GM18505 (cell line): ENCODE measurements at regions not wholly inside any gene's neighbourhood (a gene's known extent, or its start where the extent isn't known, plus 50 kb on each side); places are given as distances from the start of the nearest gene placed in this dataset.

Experiments
- ATAC-seq: cut with Tn5 transposase; IDR thresholded peaks from one replicate; pipeline ENCODE4 v1.9.1; 2021; ENCODE audit not compliant: unreplicated experiment
- POLR2A ChIP-seq: IDR thresholded peaks from 4 replicates; pipeline ENCODE4 v1.6.1; 2011; ENCODE audit warnings: borderline replicate concordance; ENCODE audit not compliant: insufficient read depth, insufficient read length; ENCODE audit errors: extremely low read depth

- no peak for TF ChIP-seq POLR2A
- ATAC-seq = no peak
Observed at GRCh38 chr3:135440233-135440632, 525.3 kb upstream of the PPP2R3A start.

- no peak for TF ChIP-seq POLR2A
- ATAC-seq = no peak
Observed at GRCh38 chr3:135440746-135441145, 524.8 kb upstream of the PPP2R3A start.

- no peak for TF ChIP-seq POLR2A
- ATAC-seq = no peak
Observed at GRCh38 chr3:135444058-135444457, 521.5 kb upstream of the PPP2R3A start.

- ATAC-seq = no peak
- no peak for TF ChIP-seq POLR2A
Observed at GRCh38 chr3:135447483-135447882, 518.0 kb upstream of the PPP2R3A start.

- TF ChIP-seq POLR2A = no peak
- no peak for ATAC-seq
Observed at GRCh38 chr3:135448520-135448919, 517.0 kb upstream of the PPP2R3A start.

- ATAC-seq = no peak
Observed at GRCh38 chr3:135449046-135449445, 516.5 kb upstream of the PPP2R3A start.

GRCh38 chr3:135451037-135451785, 514.3 kb upstream of the PPP2R3A start:
- no peak for TF ChIP-seq POLR2A
- no peak for ATAC-seq

More at GRCh38 chr3:135449046-135449445, 516.5 kb upstream of the PPP2R3A start:
- TF ChIP-seq POLR2A = no peak

- TF ChIP-seq POLR2A = no peak
- ATAC-seq = no peak
Observed at GRCh38 chr3:135452881-135453280, 512.6 kb upstream of the PPP2R3A start.

- no peak for TF ChIP-seq POLR2A
- no peak for ATAC-seq
Observed at GRCh38 chr3:135453326-135453725, 512.2 kb upstream of the PPP2R3A start.

- ATAC-seq = no peak
- no peak for TF ChIP-seq POLR2A
Observed at GRCh38 chr3:135454890-135455289, 510.6 kb upstream of the PPP2R3A start.

GRCh38 chr3:135456108-135456790, 509.3 kb upstream of the PPP2R3A start:
- ATAC-seq = no peak
- TF ChIP-seq POLR2A = no peak

GRCh38 chr3:135458541-135459322, 506.8 kb upstream of the PPP2R3A start:
- no peak for TF ChIP-seq POLR2A

GRCh38 chr3:135460273-135460672, 505.3 kb upstream of the PPP2R3A start:
- ATAC-seq = no peak
- no peak for TF ChIP-seq POLR2A

More at GRCh38 chr3:135458541-135459322, 506.8 kb upstream of the PPP2R3A start:
- no peak for ATAC-seq
